Caco-2 (cell line): ENCODE measurements at regions not wholly inside any gene's neighbourhood (a gene's known extent, or its start where the extent isn't known, plus 50 kb on each side); places are given as distances from the start of the nearest gene placed in this dataset.

ENCODE experiments used
- BruUV-seq: library from RNA; stranded (reverse); fragments of 400-500 nt; replicated peaks from 2 replicates; lab custom pipeline; 2021; lab: Mats Ljungman, UMichigan
- CTCF ChIA-PET: fragments of 300-600 bp; sonication (Branson Sonifier 250); formaldehyde crosslinking; loops from one replicate; lab custom pipeline; 2022; ENCODE audit warnings: antibody characterized with exemption; lab: Charles Lee
- POLR2A ChIA-PET: fragments of 300-600 bp; sonication (Branson Sonifier 250); formaldehyde crosslinking; loops from one replicate; lab custom pipeline; 2022; ENCODE audit warnings: antibody characterized with exemption; lab: Charles Lee
- DNase-seq, 2 experiments: peaks; one replicate each; pipeline versions ENCODE4 v3.0.0 to v3.0.0-alpha.2; 2020 to 2022
- H3K27me3 ChIP-seq: replicated peaks from 2 replicates; pipeline ENCODE4 v1.6.0; 2011; ENCODE audit warnings: low read length; ENCODE audit not compliant: control insufficient read depth, insufficient read depth
- H3K36me3 ChIP-seq: 2 replicates; pipeline ENCODE4 v1.5.1; 2011; ENCODE audit warnings: low read length; ENCODE audit not compliant: control insufficient read depth, insufficient read depth
- H3K4me1 ChIP-seq: fragments of 250-450 bp; sonication (Bioruptor Pico); 2 replicates; pipeline ENCODE4 v1.5.1; 2020; ENCODE audit warnings: mild to moderate bottlenecking
- H3K4me3 ChIP-seq: 2 replicates; pipeline ENCODE4 v1.5.1; 2011; ENCODE audit warnings: low read depth, mild to moderate bottlenecking, control low read depth, low read length
- H3K9me3 ChIP-seq: fragments of 250-450 bp; sonication (Bioruptor Pico); 2 replicates; pipeline ENCODE4 v1.5.1; 2020; ENCODE audit warnings: mild to moderate bottlenecking, moderate library complexity
- H3K27ac Mint-ChIP-seq: one replicate; pipeline ENCODE4 v1.8.0; 2022; ENCODE audit warnings: mixed read lengths; ENCODE audit not compliant: unreplicated experiment
- H3K27me3 Mint-ChIP-seq: one replicate; pipeline ENCODE4 v1.8.0; 2022; ENCODE audit warnings: mixed read lengths; ENCODE audit not compliant: insufficient read depth, unreplicated experiment
- H3K36me3 Mint-ChIP-seq: one replicate; pipeline ENCODE4 v1.8.0; 2022; ENCODE audit warnings: mild to moderate bottlenecking, mixed read lengths; ENCODE audit not compliant: insufficient read depth, unreplicated experiment
- H3K4me1 Mint-ChIP-seq: one replicate; pipeline ENCODE4 v1.8.0; 2022; ENCODE audit warnings: low read depth, mixed read lengths; ENCODE audit not compliant: unreplicated experiment
- H3K4me3 Mint-ChIP-seq: one replicate; pipeline ENCODE4 v1.8.0; 2022; ENCODE audit warnings: mild to moderate bottlenecking, moderate library complexity, mixed read lengths; ENCODE audit not compliant: unreplicated experiment
- H3K9me3 Mint-ChIP-seq: one replicate; pipeline ENCODE4 v1.8.0; 2022; ENCODE audit warnings: mixed read lengths; ENCODE audit not compliant: unreplicated experiment
- CTCF ChIP-seq, 2 experiments: fragments of 200-600 bp in 1 of 2; IDR thresholded peaks; 1 replicate in 1 of 2; 2 replicates in 1 of 2; pipeline versions ENCODE4 v1.5.1 to v1.8.0; 2011 to 2022; ENCODE audit warnings: antibody characterized with exemption in 1 of 2, control low read depth in 1 of 2, inconsistent platforms in 1 of 2, low read depth in 1 of 2, low read length in 1 of 2, mild to moderate bottlenecking in 1 of 2, moderate library complexity in 1 of 2; ENCODE audit not compliant: insufficient read depth in 1 of 2, severe bottlenecking in 1 of 2, unreplicated experiment in 1 of 2
- intact Hi-C: fragments of 100-400 bp; cut with micrococcal nuclease; formaldehyde crosslinking; loops from one replicate; pipeline ENCODE4 v1.10.0; 2022; ENCODE audit not compliant: unreplicated experiment

DNA sequence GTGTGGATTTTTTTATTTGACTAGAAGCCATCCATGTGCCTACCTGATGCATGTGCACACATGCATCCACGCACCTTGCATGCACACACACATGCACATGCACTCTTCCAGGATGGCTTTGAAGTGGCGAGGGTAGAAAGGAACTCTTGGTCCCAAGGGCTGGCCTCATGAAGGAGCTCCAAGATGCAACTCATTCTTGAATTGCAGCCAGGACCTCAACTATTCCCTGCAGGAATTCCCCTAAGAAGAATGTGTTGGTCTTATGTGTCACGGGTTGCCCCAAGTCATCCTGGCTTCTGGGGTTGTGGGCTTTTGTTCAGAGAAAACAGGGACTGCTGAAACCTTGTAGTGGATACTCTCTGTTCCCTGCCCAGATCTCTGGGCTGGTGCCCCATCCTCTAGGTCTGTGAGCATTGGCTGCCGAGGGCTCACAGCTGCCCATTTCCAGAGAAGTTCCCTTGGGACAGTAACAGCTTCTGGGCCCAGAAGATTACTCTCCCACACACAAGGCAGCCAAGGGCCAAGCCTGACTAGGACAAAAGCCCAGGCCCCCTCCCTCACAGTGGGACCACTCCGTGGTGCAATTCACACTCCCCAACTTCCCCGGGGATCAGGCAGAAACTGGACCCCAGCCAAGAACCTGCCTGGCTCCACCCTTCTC, 137.6 kb downstream of the COPS8 start:
- no peak for TF ChIP-seq CTCF (IDR thresholded peaks at IDR 0.05; ENCODE audit: insufficient read depth in 1 of 2, low read depth in 1 of 2, low read length in 1 of 2, severe bottlenecking in 1 of 2, unreplicated experiment in 1 of 2)
- CTCF ChIA-PET = no interaction called here
- POLR2A ChIA-PET = no interaction called here
- intact Hi-C loops = no loop called here
- Histone ChIP-seq H3K36me3 (no peaks in the 10 kb centered on the region), H3K27me3 (no peaks in the 10 kb centered on the region), H3K4me1 (no peaks in the 10 kb centered on the region), H3K9me3 (no peaks in the 10 kb centered on the region), H3K4me3 (no peak overlapping the region)
- Mint-ChIP-seq H3K27me3 (peaks cover 7% of the 10 kb centered on the region), H3K4me3 (no peak overlapping the region), H3K9me3 (no peaks in the 10 kb centered on the region), H3K27ac (no peak overlapping the region), H3K4me1 (no peaks in the 10 kb centered on the region), H3K36me3 (no peaks in the 10 kb centered on the region)
- BruUV-seq = no TSS peak
- DNase-seq = no peak

- POLR2A ChIA-PET = no interaction called here
- H3K9me3 Mint-ChIP-seq = no peaks in the 10 kb centered on the region
- no peaks in the 10 kb centered on the region for H3K4me1 ChIP-seq
- H3K4me3 Mint-ChIP-seq = no peak overlapping the region
- no peaks in the 10 kb centered on the region for H3K36me3 Mint-ChIP-seq
- no peak for TF ChIP-seq CTCF (IDR thresholded peaks at IDR 0.05; ENCODE audit: insufficient read depth in 1 of 2, low read depth in 1 of 2, low read length in 1 of 2, severe bottlenecking in 1 of 2, unreplicated experiment in 1 of 2)
- no peak overlapping the region for H3K4me3 ChIP-seq
- BruUV-seq = no TSS peak
- CTCF ChIA-PET = no interaction called here
- no peaks in the 10 kb centered on the region for H3K27me3 ChIP-seq
- no peak overlapping the region for H3K27ac Mint-ChIP-seq
- peaks cover 12% of the 10 kb centered on the region for H3K27me3 Mint-ChIP-seq
- no peak for DNase-seq
- intact Hi-C loops = no loop called here
- H3K4me1 Mint-ChIP-seq = no peaks in the 10 kb centered on the region
- H3K36me3 ChIP-seq = no peaks in the 10 kb centered on the region
- no peaks in the 10 kb centered on the region for H3K9me3 ChIP-seq
Observed at GRCh38 chr2:237227190-237227589, 141.5 kb downstream of the COPS8 start.

DNA sequence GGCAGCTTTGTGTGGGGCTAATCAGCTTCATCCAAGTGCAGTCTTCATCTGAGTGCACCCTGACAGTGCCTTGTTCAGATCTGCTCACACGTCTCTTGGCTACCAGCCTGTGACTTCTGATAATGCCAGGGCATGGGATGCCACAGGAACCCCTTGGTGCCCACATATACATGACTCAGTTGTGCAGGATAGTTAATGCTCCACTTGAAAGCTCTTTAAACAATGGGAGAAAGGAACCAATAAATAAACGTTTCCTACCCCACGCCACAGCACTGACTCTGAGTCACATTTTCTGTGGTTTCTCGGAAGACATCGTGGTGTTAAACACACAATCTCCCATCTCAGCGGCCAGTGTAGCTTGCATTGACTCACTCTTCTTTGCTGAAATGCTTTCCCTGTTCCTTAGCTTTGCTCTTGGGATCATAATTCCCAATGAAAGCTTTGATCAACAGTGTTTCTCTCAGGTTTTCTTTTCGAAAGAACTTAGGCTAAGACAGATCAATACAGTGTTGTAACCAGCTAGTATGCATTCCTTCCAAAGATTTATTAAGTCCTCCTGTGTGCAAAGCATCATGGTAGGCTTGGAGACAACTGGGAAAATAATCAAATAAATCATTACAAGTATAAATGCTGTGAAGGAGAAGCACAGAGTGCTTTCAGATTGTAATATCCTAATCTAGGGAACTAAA, 142.0 kb downstream of the COPS8 start:
- Mint-ChIP-seq H3K27ac (no peak overlapping the region), H3K36me3 (no peaks in the 10 kb centered on the region), H3K9me3 (no peaks in the 10 kb centered on the region), H3K4me1 (no peaks in the 10 kb centered on the region), H3K27me3 (peaks cover 12% of the 10 kb centered on the region), H3K4me3 (no peak overlapping the region)
- Histone ChIP-seq H3K4me3 (no peak overlapping the region), H3K27me3 (no peaks in the 10 kb centered on the region), H3K36me3 (no peaks in the 10 kb centered on the region), H3K4me1 (no peaks in the 10 kb centered on the region), H3K9me3 (no peaks in the 10 kb centered on the region)
- CTCF ChIA-PET = no interaction called here
- TF ChIP-seq CTCF (IDR thresholded peaks at IDR 0.05; ENCODE audit: insufficient read depth in 1 of 2, low read depth in 1 of 2, low read length in 1 of 2, severe bottlenecking in 1 of 2, unreplicated experiment in 1 of 2) = no peak
- intact Hi-C loops = no loop called here
- no peak for DNase-seq
- POLR2A ChIA-PET = no interaction called here
- BruUV-seq = no TSS peak
